GM12873 (cell line): ENCODE measurements at regions not wholly inside any gene's neighbourhood (a gene's known extent, or its start where the extent isn't known, plus 50 kb on each side); places are given as distances from the start of the nearest gene placed in this dataset.

Experiments
- CTCF ChIP-seq: IDR thresholded peaks from 2 replicates; pipeline ENCODE4 v1.5.1; 2012; ENCODE audit warnings: low read depth, mild to moderate bottlenecking, moderate library complexity, low read length, control low read depth; ENCODE audit not compliant: insufficient read depth; ENCODE audit errors: missing control alignments

DNA sequence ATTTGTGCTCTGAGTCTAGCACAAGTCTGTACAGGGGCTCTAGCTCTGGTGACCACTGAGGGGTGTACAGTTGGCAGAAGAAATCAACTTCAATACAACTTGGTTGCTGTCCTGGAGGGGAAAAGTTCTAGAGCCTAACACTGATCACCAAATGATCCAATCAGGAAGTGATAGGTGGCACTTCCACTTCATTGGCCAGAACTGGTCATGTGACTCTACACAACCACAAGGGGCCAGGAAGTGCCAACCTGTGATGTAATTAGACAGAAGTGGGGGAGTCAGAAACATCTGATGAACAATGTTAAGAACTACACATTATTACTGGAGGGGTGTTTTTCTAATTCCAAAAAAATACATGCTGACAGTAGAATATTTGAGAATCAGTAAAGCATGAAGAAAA lies 401.6 kb downstream of the VRK1 start:
- TF ChIP-seq CTCF = no peak

DNA sequence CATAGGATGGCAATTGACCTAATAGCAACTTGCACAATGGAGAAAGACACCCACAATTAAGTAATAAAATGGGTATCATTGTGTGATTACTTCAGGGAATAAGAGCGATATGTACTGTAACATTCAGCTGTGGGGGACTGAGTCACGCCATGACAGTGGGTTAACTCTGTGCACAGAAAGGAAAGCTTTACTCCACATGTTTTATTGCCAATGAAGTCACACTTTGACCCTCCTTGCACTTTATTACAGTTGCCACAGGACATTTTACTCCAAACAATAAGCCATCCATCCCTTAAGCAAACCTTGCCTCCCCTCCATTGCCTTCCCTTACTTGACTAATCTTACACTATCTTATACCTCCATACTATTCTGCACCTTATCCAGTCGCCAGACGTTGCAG lies 403.1 kb downstream of the VRK1 start:
- no peak for TF ChIP-seq CTCF

- TF ChIP-seq CTCF = no peak
Measured at GRCh38 chr14:97206916-97207315, 409.7 kb downstream of the VRK1 start.

DNA sequence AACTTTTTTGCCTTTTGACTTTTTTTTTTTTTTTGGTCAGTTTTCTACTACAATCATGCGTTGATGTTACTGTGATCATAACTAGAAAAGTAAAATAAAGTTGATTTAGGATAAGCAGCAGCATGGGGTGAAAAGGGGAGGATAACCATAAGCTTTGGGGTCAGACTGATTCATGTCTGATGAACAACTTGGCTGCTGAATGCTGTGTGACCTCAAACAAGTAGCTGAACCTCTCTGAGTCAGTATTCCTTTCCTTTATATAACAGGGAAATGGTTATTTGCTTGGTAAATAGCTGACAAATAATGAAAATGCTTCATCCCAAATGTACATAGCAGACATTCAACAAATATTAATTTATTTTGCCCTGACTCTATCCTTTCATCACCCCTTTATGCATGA lies 413.0 kb downstream of the VRK1 start:
- TF ChIP-seq CTCF = no peak

GRCh38 chr14:97212399-97212798 lies 415.2 kb downstream of the VRK1 start:
- no peak for TF ChIP-seq CTCF

DNA sequence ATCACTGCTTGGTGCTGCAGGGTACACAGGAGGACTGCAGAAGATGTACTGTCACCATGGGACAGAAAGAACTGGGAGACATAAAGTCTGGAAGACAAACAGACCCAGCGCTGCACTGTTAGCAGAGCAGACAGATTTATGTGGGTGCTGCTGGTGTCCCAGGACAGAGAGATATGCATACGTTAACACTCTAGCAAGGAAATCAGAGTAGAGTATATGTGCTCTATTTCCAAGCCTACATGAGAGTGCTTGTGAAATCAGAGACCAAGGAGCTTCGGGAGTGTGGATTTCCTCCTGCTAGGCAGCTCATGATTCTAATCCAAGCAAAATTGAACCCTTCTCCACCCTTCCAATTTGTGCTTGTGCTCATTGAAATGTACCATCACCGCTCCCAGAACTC lies 416.5 kb downstream of the VRK1 start:
- TF ChIP-seq CTCF = no peak

DNA sequence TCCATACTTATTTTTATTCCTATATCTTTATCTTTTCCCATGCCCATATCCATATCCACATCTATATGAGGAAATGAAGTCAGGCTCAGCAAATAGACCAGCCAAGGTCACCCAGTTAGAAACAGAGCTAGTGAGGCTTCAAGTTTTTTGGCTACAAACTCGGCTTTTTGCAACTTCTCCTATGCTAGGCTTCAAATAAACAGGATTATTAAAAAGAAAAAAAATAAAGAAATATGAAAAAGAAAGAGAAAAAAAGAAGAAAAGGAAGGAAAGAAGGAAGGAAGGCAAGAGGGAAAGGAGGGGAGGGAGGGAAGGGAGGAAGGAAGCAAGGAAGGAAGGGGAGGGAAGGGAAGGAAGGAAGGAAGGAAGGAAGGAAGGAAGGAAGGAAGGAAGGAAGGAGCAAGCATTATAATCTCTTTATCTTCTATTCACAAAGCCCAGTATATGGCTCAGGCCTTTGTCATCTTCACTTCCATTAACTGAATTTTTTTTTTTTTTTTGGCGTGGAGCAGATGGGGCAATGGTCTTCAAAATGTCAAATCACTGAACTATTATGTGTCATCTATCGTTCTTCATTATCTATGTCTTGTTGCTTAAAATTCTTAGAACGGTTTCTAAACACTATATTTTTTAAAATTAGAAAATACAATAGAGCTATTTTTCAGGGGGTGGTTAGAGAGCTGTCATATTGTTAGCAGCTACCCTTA lies 418.2 kb downstream of the VRK1 start:
- no peak for TF ChIP-seq CTCF
